PC-9 (cell line): ENCODE measurements at regions not wholly inside any gene's neighbourhood (a gene's known extent, or its start where the extent isn't known, plus 50 kb on each side); places are given as distances from the start of the nearest gene placed in this dataset.

Source experiments
- BruUV-seq: library from RNA; stranded (reverse); fragments of 400-500 nt; replicated peaks from 2 replicates; lab custom pipeline; 2021; lab: Mats Ljungman, UMichigan
- CTCF ChIA-PET: fragments of 300-600 bp; sonication (Branson Sonifier 250); formaldehyde crosslinking; loops from one replicate; lab custom pipeline; 2022; ENCODE audit warnings: antibody characterized with exemption; lab: Charles Lee
- POLR2A ChIA-PET: fragments of 300-600 bp; sonication (Branson Sonifier 250); formaldehyde crosslinking; loops from one replicate; lab custom pipeline; 2022; ENCODE audit warnings: antibody characterized with exemption; ENCODE audit not compliant: unreplicated experiment; lab: Charles Lee
- DNase-seq, 2 experiments: peaks; one replicate each; pipeline versions ENCODE4 v3.0.0 to v3.0.0-alpha.2; 2015 to 2022; ENCODE audit warnings: mixed read lengths in 1 of 2
- H2AFZ ChIP-seq: fragments of 200-600 bp; sonication (generic); 2 replicates; pipeline ENCODE4 v1.8.1; 2017; ENCODE audit warnings: antibody characterized with exemption
- H3F3A ChIP-seq: fragments of 200-600 bp; sonication (generic); 2 replicates; pipeline ENCODE4 v1.8.1; 2017; ENCODE audit warnings: antibody characterized with exemption, mild to moderate bottlenecking, low read depth; ENCODE audit not compliant: insufficient read depth
- H3K27ac ChIP-seq: fragments of 200-600 bp; sonication (generic); 2 replicates; pipeline ENCODE4 v1.6.1; 2016; ENCODE audit warnings: mixed run types
- H3K27me3 ChIP-seq: fragments of 200-600 bp; sonication (generic); 2 replicates; pipeline ENCODE4 v1.6.1; 2016; ENCODE audit warnings: low read depth, mixed run types; ENCODE audit not compliant: insufficient read depth
- H3K36me3 ChIP-seq: fragments of 200-600 bp; sonication (generic); 2 replicates; pipeline ENCODE4 v1.6.1; 2016; ENCODE audit warnings: low read depth, mixed run types
- H3K4me1 ChIP-seq: fragments of 200-600 bp; sonication (generic); replicated peaks from 2 replicates; pipeline ENCODE4 v1.6.1; 2016; ENCODE audit warnings: mixed run types; ENCODE audit not compliant: insufficient read depth
- H3K4me2 ChIP-seq: fragments of 200-600 bp; sonication (generic); 2 replicates; pipeline ENCODE4 v1.6.1; 2017; ENCODE audit warnings: mixed run types
- H3K4me3 ChIP-seq: fragments of 200-600 bp; sonication (generic); 2 replicates; pipeline ENCODE4 v1.6.1; 2016; ENCODE audit warnings: mixed run types
- H3K79me2 ChIP-seq: fragments of 200-600 bp; sonication (generic); 2 replicates; pipeline ENCODE4 v1.6.1; 2017; ENCODE audit warnings: low read depth, mixed run types
- H3K9me2 ChIP-seq: fragments of 200-600 bp; sonication (generic); 2 replicates; pipeline ENCODE4 v1.8.1; 2017; ENCODE audit warnings: mild to moderate bottlenecking; ENCODE audit not compliant: insufficient read depth
- H3K9me3 ChIP-seq: fragments of 200-600 bp; sonication (generic); 2 replicates; pipeline ENCODE4 v1.8.1; 2016; ENCODE audit warnings: low read depth; ENCODE audit not compliant: insufficient read depth
- H4K20me1 ChIP-seq: fragments of 200-600 bp; sonication (generic); 2 replicates; pipeline ENCODE4 v1.8.1; 2017; ENCODE audit not compliant: insufficient read depth
- CTCF ChIP-seq: fragments of 200-600 bp; sonication (generic); conservative IDR thresholded peaks from 2 replicates; pipeline ENCODE4 v1.6.1; 2017; ENCODE audit warnings: mixed run types, antibody characterized with exemption, mild to moderate bottlenecking, moderate library complexity
- EZH2 ChIP-seq: fragments of 200-600 bp; sonication (generic); IDR thresholded peaks from 2 replicates; pipeline ENCODE4 v1.8.0; 2017; ENCODE audit warnings: antibody characterized with exemption, low read depth
- intact Hi-C: fragments of 100-400 bp; cut with micrococcal nuclease; formaldehyde crosslinking; loops from one replicate; pipeline ENCODE4 v1.10.0; 2022; ENCODE audit not compliant: unreplicated experiment

GRCh38 chr6:21309807-21310221 lies 283.7 kb upstream of the SOX4 start:
- Histone ChIP-seq H3K27ac (no peak overlapping the region), H3K79me2 (no peaks in the 10 kb centered on the region), H3K27me3 (no peaks in the 10 kb centered on the region), H3K36me3 (no peaks in the 10 kb centered on the region), H3K4me3 (no peak overlapping the region), H3K4me2 (no peak overlapping the region), H3K4me1 (no peaks in the 10 kb centered on the region), H4K20me1 (no peaks in the 10 kb centered on the region), H3F3A (no peaks in the 10 kb centered on the region), H3K9me3 (no peaks in the 10 kb centered on the region), H2AFZ (no peak overlapping the region), H3K9me2 (no peaks in the 10 kb centered on the region; the same call in 1 of the 2 replicates)
- TF ChIP-seq CTCF: no peak
- CTCF ChIA-PET: no interaction called here
- intact Hi-C loops: no loop called here
- POLR2A ChIA-PET: interaction anchor here (0.6 kb wide), 1 partner anchor 77 kb away, joined by 4 read pairs; no protein-coding TSS in a partner anchor
- DNase-seq: no peak
- BruUV-seq: no TSS peak

- BruUV-seq: no TSS peak
- ChIA-PET CTCF (no interaction called here), POLR2A (interaction anchor here (0.6 kb wide), 1 partner anchor 279 kb away, joined by 4 read pairs; no protein-coding TSS in a partner anchor)
- intact Hi-C loops: no loop called here
- Histone ChIP-seq H3K79me2 (no peaks in the 10 kb centered on the region), H3F3A (no peaks in the 10 kb centered on the region), H3K27ac (no peak overlapping the region), H2AFZ (no peak overlapping the region), H3K36me3 (no peaks in the 10 kb centered on the region), H3K9me2 (no peaks in the 10 kb centered on the region; the same call in 1 of the 2 replicates), H3K9me3 (no peaks in the 10 kb centered on the region), H4K20me1 (no peaks in the 10 kb centered on the region), H3K27me3 (no peaks in the 10 kb centered on the region), H3K4me2 (no peak overlapping the region), H3K4me3 (no peak overlapping the region), H3K4me1 (no peaks in the 10 kb centered on the region)
- no peak for DNase-seq
- TF ChIP-seq CTCF (no peak), EZH2 (no peak)
Observed at GRCh38 chr6:21310568-21311140, 282.9 kb upstream of the SOX4 start.

GRCh38 chr6:21312118-21312517 lies 281.4 kb upstream of the SOX4 start:
- BruUV-seq: no TSS peak
- no peak overlapping the region for H2AFZ ChIP-seq

More at GRCh38 chr6:21312118-21312517, 281.4 kb upstream of the SOX4 start:
- TF ChIP-seq EZH2 (no peak), CTCF (no peak)
- Histone ChIP-seq H3K9me3 (no peaks in the 10 kb centered on the region), H3F3A (no peaks in the 10 kb centered on the region), H3K9me2 (no peaks in the 10 kb centered on the region; the same call in 1 of the 2 replicates), H3K27ac (no peak overlapping the region), H3K27me3 (no peaks in the 10 kb centered on the region), H3K36me3 (no peaks in the 10 kb centered on the region), H3K4me1 (no peaks in the 10 kb centered on the region), H4K20me1 (no peaks in the 10 kb centered on the region), H3K4me3 (no peak overlapping the region), H3K4me2 (no peak overlapping the region), H3K79me2 (no peaks in the 10 kb centered on the region)
- POLR2A ChIA-PET: no interaction called here
- intact Hi-C loops: no loop called here
- no peak for DNase-seq
- CTCF ChIA-PET: no interaction called here
